HAP-1 (cell line): ENCODE measurements at regions not wholly inside any gene's neighbourhood (a gene's known extent, or its start where the extent isn't known, plus 50 kb on each side); places are given as distances from the start of the nearest gene placed in this dataset.
"Not testable (repeated sequence)": the region's sequence is repeated elsewhere in the genome, so short reads cannot be mapped to it uniquely, and the experiment has no call there.

Experiments
- DNase-seq, 2 experiments: peaks; one replicate each; pipeline ENCODE4 v3.0.0-alpha.2; 2016 to 2020; ENCODE audit warnings: low spot score in 2 of 2
- H3K27me3 ChIP-seq: fragments of 250-450 bp; sonication (Bioruptor Pico); 2 replicates; pipeline ENCODE4 v1.5.1; 2020; ENCODE audit warnings: low read depth, mild to moderate bottlenecking, moderate library complexity
- H3K36me3 ChIP-seq: fragments of 250-450 bp; sonication (Bioruptor Pico); replicated peaks from 2 replicates; pipeline ENCODE4 v1.5.1; 2020; ENCODE audit warnings: mild to moderate bottlenecking
- H3K4me1 ChIP-seq: fragments of 250-450 bp; sonication (Bioruptor Pico); 2 replicates; pipeline ENCODE4 v1.5.1; 2020; ENCODE audit warnings: mild to moderate bottlenecking
- H3K4me3 ChIP-seq: fragments of 250-450 bp; sonication (Bioruptor Pico); 2 replicates; pipeline ENCODE4 v1.5.1; 2020; ENCODE audit warnings: mild to moderate bottlenecking, moderate library complexity
- H3K9me3 ChIP-seq: fragments of 250-450 bp; sonication (Bioruptor Pico); 2 replicates; pipeline ENCODE4 v1.5.1; 2020; ENCODE audit warnings: mild to moderate bottlenecking, moderate library complexity
- in situ Hi-C: fragments of 300-500 bp; cut with MboI; formaldehyde crosslinking; loops from 3 replicates; pipeline ENCODE4 v1.14.3; 2020; ENCODE audit warnings: low sequenced_read_pairs, inconsistent platforms, mixed read lengths

GRCh38 chr5:1735320-1735970, 64.2 kb downstream of the MRPL36 start:
- no peak for DNase-seq

GRCh38 chr5:1734908-1735289, 64.7 kb downstream of the MRPL36 start:
- Histone ChIP-seq H3K4me1 (no peaks in the 10 kb centered on the region), H3K27me3 (peaks cover 11% of the 10 kb centered on the region; the same call in 1 of the 2 replicates), H3K4me3 (no peak overlapping the region)

More at GRCh38 chr5:1735320-1735970, 64.2 kb downstream of the MRPL36 start:
- Histone ChIP-seq H3K4me1 (no peaks in the 10 kb centered on the region), H3K36me3 (no peaks in the 10 kb centered on the region), H3K9me3 (no peaks in the 10 kb centered on the region), H3K4me3 (no peak overlapping the region), H3K27me3 (peaks cover 11% of the 10 kb centered on the region; the same call in 1 of the 2 replicates)
- in situ Hi-C loops = no loop called here

GRCh38 chr5:1734271-1734907, 65.2 kb downstream of the MRPL36 start:
- Histone ChIP-seq H3K36me3 (no peaks in the 10 kb centered on the region), H3K9me3 (no peaks in the 10 kb centered on the region), H3K4me3 (no peak overlapping the region), H3K27me3 (peaks cover 11% of the 10 kb centered on the region; the same call in 1 of the 2 replicates), H3K4me1 (no peaks in the 10 kb centered on the region)
- in situ Hi-C loops = no loop called here
- no peak for DNase-seq

More at GRCh38 chr5:1734908-1735289, 64.7 kb downstream of the MRPL36 start:
- no peaks in the 10 kb centered on the region for H3K36me3 ChIP-seq
- H3K9me3 ChIP-seq = no peaks in the 10 kb centered on the region
- in situ Hi-C loops = no loop called here
- DNase-seq = no peak

GRCh38 chr5:1733369-1733768, 66.3 kb downstream of the MRPL36 start:
- no peaks in the 10 kb centered on the region for H3K4me1 ChIP-seq
- no peak overlapping the region for H3K4me3 ChIP-seq
- no peaks in the 10 kb centered on the region for H3K9me3 ChIP-seq
- no peak for DNase-seq
- no peaks in the 10 kb centered on the region for H3K36me3 ChIP-seq
- H3K27me3 ChIP-seq = peaks cover 11% of the 10 kb centered on the region; the same call in 1 of the 2 replicates
- in situ Hi-C loops = no loop called here

- in situ Hi-C loops = no loop called here
- DNase-seq = no peak
- no peaks in the 10 kb centered on the region for H3K36me3 ChIP-seq
- H3K4me3 ChIP-seq = no peak overlapping the region
- H3K4me1 ChIP-seq = no peaks in the 10 kb centered on the region
- H3K9me3 ChIP-seq = no peaks in the 10 kb centered on the region
- peaks cover 11% of the 10 kb centered on the region; the same call in 1 of the 2 replicates for H3K27me3 ChIP-seq
Observed at GRCh38 chr5:1732945-1733344, 66.7 kb downstream of the MRPL36 start.

- DNase-seq = no peak
- in situ Hi-C loops = no loop called here
- Histone ChIP-seq H3K4me3 (no peak overlapping the region), H3K4me1 (no peaks in the 10 kb centered on the region), H3K9me3 (no peaks in the 10 kb centered on the region), H3K36me3 (no peaks in the 10 kb centered on the region), H3K27me3 (peaks cover 11% of the 10 kb centered on the region; the same call in 1 of the 2 replicates)
Observed at GRCh38 chr5:1732238-1732941, 67.2 kb downstream of the MRPL36 start.

- H3K4me1 ChIP-seq, in situ Hi-C loops, H3K4me3 ChIP-seq, DNase-seq, H3K36me3 ChIP-seq, H3K9me3 ChIP-seq: not testable (repeated sequence)
- H3K27me3 ChIP-seq = peaks cover 11% of the 10 kb centered on the region; the same call in 1 of the 2 replicates
Observed at GRCh38 chr5:1731855-1732237, 67.8 kb downstream of the MRPL36 start.

GRCh38 chr5:1731091-1731639, 68.5 kb downstream of the MRPL36 start:
- Histone ChIP-seq H3K4me1 (no peaks in the 10 kb centered on the region), H3K9me3 (no peaks in the 10 kb centered on the region), H3K27me3 (peaks cover 7% of the 10 kb centered on the region; the same call in 1 of the 2 replicates), H3K4me3 (no peak overlapping the region), H3K36me3 (no peaks in the 10 kb centered on the region)
- in situ Hi-C loops = no loop called here
- no peak for DNase-seq

- in situ Hi-C loops = no loop called here
- Histone ChIP-seq H3K9me3 (no peaks in the 10 kb centered on the region), H3K36me3 (no peaks in the 10 kb centered on the region), H3K27me3 (peaks cover 6% of the 10 kb centered on the region; the same call in 1 of the 2 replicates), H3K4me3 (no peak overlapping the region), H3K4me1 (no peaks in the 10 kb centered on the region)
- no peak for DNase-seq
Observed at GRCh38 chr5:1730487-1730847, 69.2 kb downstream of the MRPL36 start.

GRCh38 chr5:1729641-1730486, 69.8 kb downstream of the MRPL36 start:
- no peak overlapping the region for H3K4me3 ChIP-seq
- DNase-seq = no peak

GRCh38 chr5:1728846-1729245, 70.8 kb downstream of the MRPL36 start:
- Histone ChIP-seq H3K9me3 (no peaks in the 10 kb centered on the region), H3K27me3 (no peaks in the 10 kb centered on the region), H3K4me1 (no peaks in the 10 kb centered on the region), H3K36me3 (no peaks in the 10 kb centered on the region), H3K4me3 (no peak overlapping the region)
- DNase-seq = no peak
- in situ Hi-C loops = no loop called here

More at GRCh38 chr5:1729641-1730486, 69.8 kb downstream of the MRPL36 start:
- Histone ChIP-seq H3K9me3 (no peaks in the 10 kb centered on the region), H3K27me3 (peaks cover under 1% of the 10 kb centered on the region; the same call in 1 of the 2 replicates), H3K4me1 (no peaks in the 10 kb centered on the region), H3K36me3 (no peaks in the 10 kb centered on the region)
- in situ Hi-C loops = no loop called here

GRCh38 chr5:1727571-1727970, 72.1 kb downstream of the MRPL36 start:
- no peak for DNase-seq
- in situ Hi-C loops = no loop called here
- Histone ChIP-seq H3K36me3 (no peaks in the 10 kb centered on the region), H3K4me3 (no peak overlapping the region), H3K4me1 (no peaks in the 10 kb centered on the region), H3K9me3 (no peaks in the 10 kb centered on the region), H3K27me3 (no peaks in the 10 kb centered on the region)

- Histone ChIP-seq H3K4me1 (no peaks in the 10 kb centered on the region), H3K4me3 (no peak overlapping the region), H3K36me3 (no peaks in the 10 kb centered on the region), H3K27me3 (no peaks in the 10 kb centered on the region), H3K9me3 (no peaks in the 10 kb centered on the region)
- in situ Hi-C loops = no loop called here
- DNase-seq = no peak
Observed at GRCh38 chr5:1726956-1727355, 72.7 kb downstream of the MRPL36 start.
